Right lobe of liver (tissue), 4 donors: ENCODE measurements at regions not wholly inside any gene's neighbourhood (a gene's known extent, or its start where the extent isn't known, plus 50 kb on each side); places are given as distances from the start of the nearest gene placed in this dataset.

ENCODE experiments used
- POLR2A ChIP-seq: fragments of 450-650 bp; IDR thresholded peaks from one replicate; pipeline ENCODE4 v1.6.1; 2017; ENCODE audit warnings: antibody characterized with exemption, mild to moderate bottlenecking
- TF ChIP-seq, protein P1 (sequence below), 4 donors: fragments of 200-600 bp in 3 of 4; fragments of 450-650 bp in 1 of 4; IDR thresholded peaks; one replicate each; pipeline versions ENCODE4 v1.5.1 to v1.8.0; 2016 to 2022; ENCODE audit warnings: antibody characterized with exemption in 4 of 4, mild to moderate bottlenecking in 2 of 4
- donor health status: DM: no; HTN: no; CAD: no.
- donor health status: DM: no; HTN: no; CAD: no.
- donor health status: DM: no; HTN: yes; CAD: no.

DNA sequence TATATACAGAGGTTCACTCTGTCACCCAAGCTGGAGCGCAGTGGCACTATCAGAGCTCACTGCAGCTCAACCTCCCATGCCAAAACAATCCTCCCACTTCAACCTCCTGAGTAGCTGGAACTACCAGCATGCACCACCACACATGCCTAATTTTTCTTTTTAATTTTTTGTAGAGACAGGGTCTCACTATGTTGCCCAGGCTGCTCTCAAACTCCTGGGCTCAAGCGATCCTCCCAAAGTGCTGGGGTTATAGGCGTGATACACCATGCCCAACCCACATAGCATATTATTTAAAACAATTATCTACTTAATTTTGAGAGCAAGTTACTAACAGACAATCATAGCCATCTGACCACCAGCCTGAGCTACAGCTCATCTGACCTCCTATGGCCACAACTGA is 459.9 kb upstream of the JARID2 start:
- TF ChIP-seq, protein P1, sequence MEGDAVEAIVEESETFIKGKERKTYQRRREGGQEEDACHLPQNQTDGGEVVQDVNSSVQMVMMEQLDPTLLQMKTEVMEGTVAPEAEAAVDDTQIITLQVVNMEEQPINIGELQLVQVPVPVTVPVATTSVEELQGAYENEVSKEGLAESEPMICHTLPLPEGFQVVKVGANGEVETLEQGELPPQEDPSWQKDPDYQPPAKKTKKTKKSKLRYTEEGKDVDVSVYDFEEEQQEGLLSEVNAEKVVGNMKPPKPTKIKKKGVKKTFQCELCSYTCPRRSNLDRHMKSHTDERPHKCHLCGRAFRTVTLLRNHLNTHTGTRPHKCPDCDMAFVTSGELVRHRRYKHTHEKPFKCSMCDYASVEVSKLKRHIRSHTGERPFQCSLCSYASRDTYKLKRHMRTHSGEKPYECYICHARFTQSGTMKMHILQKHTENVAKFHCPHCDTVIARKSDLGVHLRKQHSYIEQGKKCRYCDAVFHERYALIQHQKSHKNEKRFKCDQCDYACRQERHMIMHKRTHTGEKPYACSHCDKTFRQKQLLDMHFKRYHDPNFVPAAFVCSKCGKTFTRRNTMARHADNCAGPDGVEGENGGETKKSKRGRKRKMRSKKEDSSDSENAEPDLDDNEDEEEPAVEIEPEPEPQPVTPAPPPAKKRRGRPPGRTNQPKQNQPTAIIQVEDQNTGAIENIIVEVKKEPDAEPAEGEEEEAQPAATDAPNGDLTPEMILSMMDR (IDR thresholded peaks at IDR 0.05) = no peak
- no peak for TF ChIP-seq POLR2A
